ENCODE measurements at regions not wholly inside any gene's neighbourhood (a gene's known extent, or its start where the extent isn't known, plus 50 kb on each side); places are given as distances from the start of the nearest gene placed in this dataset.

- Histone ChIP-seq H3K4me3 (ENCODE audit: low read depth in 2 of 2, low read length in 1 of 2) (no peak overlapping the region), H3K4me2 (no peak overlapping the region), H3K79me2 (ENCODE audit: insufficient read depth) (no peaks in the 10 kb centered on the region), H3K27ac (ENCODE audit: low read depth in 2 of 2, low read length in 1 of 2) (no peak overlapping the region), H3K9me2 (no peaks in the 10 kb centered on the region), H3K9ac (no peak overlapping the region), H2AFZ (ENCODE audit: low read depth) (no peak overlapping the region), H3K9me3 (no peaks in the 10 kb centered on the region), H3K27me3 (ENCODE audit: insufficient read depth) (no peaks in the 10 kb centered on the region), H3F3A (replicated peaks; ENCODE audit: insufficient read depth) (no peaks in the 10 kb centered on the region), H3K4me1 (ENCODE audit: control insufficient read depth in 1 of 2, insufficient read depth in 2 of 2, low read depth in 1 of 2, low read length in 1 of 2) (no peaks in the 10 kb centered on the region), H4K20me1 (ENCODE audit: insufficient read depth) (no peaks in the 10 kb centered on the region), H3K36me3 (replicated peaks in 1 of 2; ENCODE audit: control insufficient read depth in 1 of 2, insufficient read depth in 2 of 2, low read length in 1 of 2) (no peaks in the 10 kb centered on the region)
- ChIA-PET CTCF (no interaction called here), POLR2A (no interaction called here)
- DNase-seq, result no peak
- TF ChIP-seq FOXJ3 (CRISPR knock-in tag; IDR thresholded peaks at IDR 0.05) (no peak), SIN3A (IDR thresholded peaks at IDR 0.05; ENCODE audit: borderline replicate concordance, low read depth, low read length) (no peak), PBX3 (IDR thresholded peaks at IDR 0.05) (no peak), GABPA (IDR thresholded peaks at IDR 0.05; ENCODE audit: low read depth) (no peak), JUND (IDR thresholded peaks at IDR 0.05) (no peak), USF1 (IDR thresholded peaks at IDR 0.05; ENCODE audit: borderline replicate concordance, low read depth) (no peak), GATA2 (CRISPR knock-in tag; IDR thresholded peaks at IDR 0.05) (no peak), YY1 (IDR thresholded peaks at IDR 0.05; ENCODE audit: low read depth) (no peak), CHD2 (IDR thresholded peaks at IDR 0.05; ENCODE audit: low read length, partially characterized antibody) (no peak), MEF2A (IDR thresholded peaks at IDR 0.05; ENCODE audit: borderline replicate concordance, low read depth) (no peak), RAD21 (IDR thresholded peaks at IDR 0.05; ENCODE audit: low read length) (no peak), MAX (IDR thresholded peaks at IDR 0.05; ENCODE audit: low read depth) (no peak), NFIC (IDR thresholded peaks at IDR 0.05; ENCODE audit: borderline replicate concordance) (no peak), RFX5 (IDR thresholded peaks at IDR 0.05; ENCODE audit: low read length) (no peak)
Observed at GRCh38 chr16:60788631-60789030, 1247.6 kb downstream of the CDH8 start.

GRCh38 chr16:60776281-60776680, 1260.0 kb downstream of the CDH8 start:
- Histone ChIP-seq H2AFZ (ENCODE audit: low read depth) (no peak overlapping the region), H3K27ac (ENCODE audit: low read depth in 2 of 2, low read length in 1 of 2) (no peak overlapping the region), H4K20me1 (ENCODE audit: insufficient read depth) (no peaks in the 10 kb centered on the region), H3K4me2 (no peak overlapping the region), H3K36me3 (replicated peaks in 1 of 2; ENCODE audit: control insufficient read depth in 1 of 2, insufficient read depth in 2 of 2, low read length in 1 of 2) (no peaks in the 10 kb centered on the region), H3K4me1 (ENCODE audit: control insufficient read depth in 1 of 2, insufficient read depth in 2 of 2, low read depth in 1 of 2, low read length in 1 of 2) (no peaks in the 10 kb centered on the region), H3K27me3 (ENCODE audit: insufficient read depth) (no peaks in the 10 kb centered on the region), H3K4me3 (ENCODE audit: low read depth in 2 of 2, low read length in 1 of 2) (no peak overlapping the region), H3K79me2 (ENCODE audit: insufficient read depth) (no peaks in the 10 kb centered on the region), H3F3A (replicated peaks; ENCODE audit: insufficient read depth) (no peaks in the 10 kb centered on the region), H3K9me3 (no peaks in the 10 kb centered on the region), H3K9ac (no peak overlapping the region), H3K9me2 (no peaks in the 10 kb centered on the region)
- 30% methylated on average over 3 of the region's 3 CpGs for WGBS (ENCODE audit: low lambda C conversion rate)
- no peak for DNase-seq
- POLR2A ChIA-PET, result no interaction called here
- CTCF ChIA-PET, result no interaction called here
- no peak for TF ChIP-seq NRF1 (IDR thresholded peaks at IDR 0.05; ENCODE audit: low read depth, low read length)
- TF ChIP-seq CHD2 (IDR thresholded peaks at IDR 0.05; ENCODE audit: low read length, partially characterized antibody), result no peak
- no peak for TF ChIP-seq RCOR1 (IDR thresholded peaks at IDR 0.05; ENCODE audit: low read length)
- no peak for TF ChIP-seq FOSL2 (IDR thresholded peaks at IDR 0.05; ENCODE audit: borderline replicate concordance, low read depth)
- TF ChIP-seq TAF1 (IDR thresholded peaks at IDR 0.05; ENCODE audit: borderline replicate concordance, low read depth, low read length), result no peak
- TF ChIP-seq CTCF (IDR thresholded peaks at IDR 0.05), result no peak
- no peak for TF ChIP-seq ZBTB33 (IDR thresholded peaks at IDR 0.05; ENCODE audit: borderline replicate concordance, low read depth)
- TF ChIP-seq USF2 (IDR thresholded peaks at IDR 0.05; ENCODE audit: borderline replicate concordance, low read depth, low read length), result no peak
- no peak for TF ChIP-seq EP300 (IDR thresholded peaks at IDR 0.05; ENCODE audit: borderline replicate concordance in 1 of 2, low read depth in 1 of 2, low read length in 1 of 2)
- TF ChIP-seq MXI1 (IDR thresholded peaks at IDR 0.05; ENCODE audit: low read depth, low read length), result no peak
- no peak for TF ChIP-seq SMC3 (IDR thresholded peaks at IDR 0.05; ENCODE audit: low read depth, low read length)

All from SK-N-SH (cell line).